ENCODE measurements at regions not wholly inside any gene's neighbourhood (a gene's known extent, or its start where the extent isn't known, plus 50 kb on each side); places are given as distances from the start of the nearest gene placed in this dataset.

GRCh38 chr2:88811681-88812080 lies 120.2 kb downstream of the RPIA start:
- H3K4me1 ChIP-seq (ENCODE audit: insufficient read depth), result no peaks in the 10 kb centered on the region
- H3K79me2 ChIP-seq, result no peaks in the 10 kb centered on the region
- no peaks in the 10 kb centered on the region for H3K9me2 ChIP-seq (replicated peaks; ENCODE audit: insufficient read depth)
- TF ChIP-seq CTCF (IDR thresholded peaks at IDR 0.05; ENCODE audit: poor library complexity), result no peak
- TF ChIP-seq EZH2phosphoT487 (IDR thresholded peaks at IDR 0.05; ENCODE audit: low read depth, severe bottlenecking, unreplicated experiment), result no peak
- TF ChIP-seq EZH2 (IDR thresholded peaks at IDR 0.05; ENCODE audit: borderline replicate concordance), result no peak
- H3K9me3 ChIP-seq (ENCODE audit: low read depth), result no peaks in the 10 kb centered on the region
- WGBS (ENCODE audit: low lambda C conversion rate, missing lambda C conversion rate), result 62% methylated on average over 8 of the region's 8 CpGs
- no peaks in the 10 kb centered on the region for H3K36me3 ChIP-seq (replicated peaks; ENCODE audit: insufficient read depth, low read depth)
- no peak overlapping the region for H3K4me2 ChIP-seq
- H3K4me3 ChIP-seq, result no peak overlapping the region
- no peaks in the 10 kb centered on the region for H4K20me1 ChIP-seq (ENCODE audit: insufficient read depth, poor library complexity, severe bottlenecking)
- no peak for DNase-seq (ENCODE audit: low spot score)
- no peak overlapping the region for H3K27ac ChIP-seq
- H2AFZ ChIP-seq, result no peak overlapping the region
- no peaks in the 10 kb centered on the region for H3K27me3 ChIP-seq

DNA sequence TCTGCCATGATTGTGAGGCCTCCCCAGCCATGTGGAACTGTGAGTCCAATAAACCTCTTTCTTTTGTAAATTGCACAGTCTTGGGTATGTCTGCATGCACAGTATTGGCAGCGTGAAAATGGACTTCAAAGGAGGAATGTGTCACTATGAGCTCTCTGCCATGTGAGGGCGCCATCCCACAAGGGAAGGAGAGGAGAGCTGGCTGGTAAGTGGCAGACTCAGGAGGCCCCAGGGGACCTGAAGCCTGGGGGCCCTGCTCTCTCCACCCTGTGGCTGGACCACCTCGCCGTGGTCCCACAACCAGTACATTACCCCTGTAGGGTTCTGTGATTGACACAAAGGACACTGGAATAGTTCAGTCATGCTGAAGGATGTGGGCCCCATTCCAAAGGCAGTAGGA lies 122.1 kb downstream of the RPIA start:
- Histone ChIP-seq H3K36me3 (replicated peaks; ENCODE audit: insufficient read depth, low read depth) (no peaks in the 10 kb centered on the region), H3K4me3 (no peak overlapping the region), H3K9me3 (ENCODE audit: low read depth) (no peaks in the 10 kb centered on the region), H3K79me2 (no peaks in the 10 kb centered on the region), H3K4me2 (no peak overlapping the region), H3K4me1 (ENCODE audit: insufficient read depth) (no peaks in the 10 kb centered on the region), H4K20me1 (ENCODE audit: insufficient read depth, poor library complexity, severe bottlenecking) (no peaks in the 10 kb centered on the region), H3K27me3 (no peaks in the 10 kb centered on the region), H2AFZ (no peak overlapping the region), H3K27ac (no peak overlapping the region), H3K9me2 (replicated peaks; ENCODE audit: insufficient read depth) (no peaks in the 10 kb centered on the region)
- 66% methylated on average over 4 of the region's 4 CpGs for WGBS (ENCODE audit: low lambda C conversion rate, missing lambda C conversion rate)
- DNase-seq (ENCODE audit: low spot score), result no peak
- TF ChIP-seq EZH2 (IDR thresholded peaks at IDR 0.05; ENCODE audit: borderline replicate concordance) (no peak), CTCF (IDR thresholded peaks at IDR 0.05; ENCODE audit: poor library complexity) (no peak), EZH2phosphoT487 (IDR thresholded peaks at IDR 0.05; ENCODE audit: low read depth, severe bottlenecking, unreplicated experiment) (no peak)

DNA sequence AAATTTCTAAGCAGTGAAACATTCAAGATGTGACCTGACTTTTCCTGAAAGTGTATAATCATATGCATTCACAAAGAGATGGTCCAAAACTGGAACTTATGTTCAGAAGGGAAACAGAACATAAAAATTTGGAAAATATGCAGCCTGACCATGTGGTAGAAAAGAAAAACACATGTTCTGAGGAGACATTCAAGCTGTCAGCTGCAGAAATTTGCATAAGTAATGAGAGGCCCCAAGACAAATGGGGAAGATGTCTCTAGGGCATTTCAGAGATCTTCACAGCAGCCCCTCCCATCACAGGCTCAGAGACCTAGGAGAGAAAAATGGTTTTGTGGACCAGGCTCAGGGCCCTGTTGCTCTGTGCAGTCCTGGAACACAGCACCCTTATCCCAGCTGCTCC lies 123.8 kb downstream of the RPIA start:
- no peaks in the 10 kb centered on the region for H3K9me2 ChIP-seq (replicated peaks; ENCODE audit: insufficient read depth)

More for the DNA sequence above, 123.8 kb downstream of the RPIA start:
- Histone ChIP-seq H3K27me3 (no peaks in the 10 kb centered on the region), H2AFZ (no peak overlapping the region), H4K20me1 (ENCODE audit: insufficient read depth, poor library complexity, severe bottlenecking) (no peaks in the 10 kb centered on the region), H3K4me2 (no peak overlapping the region), H3K27ac (no peak overlapping the region), H3K9me3 (ENCODE audit: low read depth) (no peaks in the 10 kb centered on the region), H3K4me1 (ENCODE audit: insufficient read depth) (no peaks in the 10 kb centered on the region), H3K36me3 (replicated peaks; ENCODE audit: insufficient read depth, low read depth) (no peaks in the 10 kb centered on the region), H3K79me2 (no peaks in the 10 kb centered on the region), H3K4me3 (no peak overlapping the region)
- DNase-seq (ENCODE audit: low spot score), result no peak
- TF ChIP-seq EZH2 (IDR thresholded peaks at IDR 0.05; ENCODE audit: borderline replicate concordance), result no peak
- no peak for TF ChIP-seq CTCF (IDR thresholded peaks at IDR 0.05; ENCODE audit: poor library complexity)
- TF ChIP-seq EZH2phosphoT487 (IDR thresholded peaks at IDR 0.05; ENCODE audit: low read depth, severe bottlenecking, unreplicated experiment), result no peak

Measured in hepatocyte (in vitro differentiated cells).